Sciatic nerve (tissue), 2 donors: ENCODE measurements at regions not wholly inside any gene's neighbourhood (a gene's known extent, or its start where the extent isn't known, plus 50 kb on each side); places are given as distances from the start of the nearest gene placed in this dataset.
"Not testable (repeated sequence)": the region's sequence is repeated elsewhere in the genome, so short reads cannot be mapped to it uniquely, and the experiment has no call there.

Source experiments
- ATAC-seq: fragments of 200-7000 bp; cut with Tn5 transposase; one replicate; pipeline ENCODE4 v1.9.1; 2020; ENCODE audit warnings: mild to moderate bottlenecking, moderate library complexity
- DNase-seq: peaks from one replicate; pipeline ENCODE4 v3.0.0-alpha.2; 2020; ENCODE audit warnings: low spot score
- intact Hi-C: fragments of 100-400 bp; cut with DNase I; formaldehyde crosslinking; loops from one replicate; pipeline ENCODE4 v1.14.2; 2022
- donor health status: DM: no; HTN: no; CAD: no.
- donor health status: DM: no; HTN: no; CAD: no.

- no peak for DNase-seq
- no peak for ATAC-seq
- intact Hi-C loops = no loop called here
Measured at GRCh38 chr3:191721390-191721861, 260.5 kb downstream of the PYDC2 start.

- ATAC-seq = no peak
- DNase-seq = no peak
- intact Hi-C loops = no loop called here
Measured at GRCh38 chr3:191721990-191722389, 261.0 kb downstream of the PYDC2 start.

- ATAC-seq = no peak
- no peak for DNase-seq
- intact Hi-C loops = no loop called here
Measured at GRCh38 chr3:191727338-191727737, 266.4 kb downstream of the PYDC2 start.

GRCh38 chr3:191728186-191728585, 267.2 kb downstream of the PYDC2 start:
- DNase-seq (no peak), ATAC-seq (no peak)
- intact Hi-C loops = no loop called here

- no peak for ATAC-seq
- intact Hi-C loops = no loop called here
- no peak for DNase-seq
Measured at GRCh38 chr3:191737742-191738141, 276.8 kb downstream of the PYDC2 start.

- intact Hi-C loops = no loop called here
- DNase-seq (no peak), ATAC-seq (no peak)
Measured at GRCh38 chr3:191740712-191741111, 279.7 kb downstream of the PYDC2 start.

GRCh38 chr3:191741847-191742350, 280.9 kb downstream of the PYDC2 start:
- ATAC-seq, DNase-seq, intact Hi-C loops: not testable (repeated sequence)

GRCh38 chr3:191743283-191743682, 282.3 kb downstream of the PYDC2 start:
- DNase-seq = no peak
- no peak for ATAC-seq
- intact Hi-C loops = no loop called here

GRCh38 chr3:191750618-191751017, 289.7 kb downstream of the PYDC2 start:
- DNase-seq (no peak), ATAC-seq (no peak)
- intact Hi-C loops = no loop called here

GRCh38 chr3:191753196-191753595, 292.2 kb downstream of the PYDC2 start:
- ATAC-seq (no peak), DNase-seq (no peak)
- intact Hi-C loops = no loop called here

- ATAC-seq = no peak
- no peak for DNase-seq
- intact Hi-C loops = no loop called here
Measured at GRCh38 chr3:191761906-191762305, 300.9 kb downstream of the PYDC2 start.

GRCh38 chr3:191762323-191762960, 301.5 kb downstream of the PYDC2 start:
- ATAC-seq = no peak
- intact Hi-C loops = no loop called here
- DNase-seq = no peak

GRCh38 chr3:191768421-191768820, 307.5 kb downstream of the PYDC2 start:
- DNase-seq (no peak), ATAC-seq (no peak)
- intact Hi-C loops = no loop called here

- intact Hi-C loops = no loop called here
- no peak for ATAC-seq
- no peak for DNase-seq
Measured at GRCh38 chr3:191770541-191770940, 309.6 kb downstream of the PYDC2 start.

- no peak for ATAC-seq
- intact Hi-C loops = no loop called here
- DNase-seq = no peak
Measured at GRCh38 chr3:191774485-191774884, 313.5 kb downstream of the PYDC2 start.

GRCh38 chr3:191775451-191776233, 314.7 kb downstream of the PYDC2 start:
- DNase-seq (no peak), ATAC-seq (no peak)
- intact Hi-C loops = no loop called here

GRCh38 chr3:191781044-191781443, 320.1 kb downstream of the PYDC2 start:
- DNase-seq = no peak
- no peak for ATAC-seq
- intact Hi-C loops = no loop called here

GRCh38 chr3:191783024-191783423, 322.1 kb downstream of the PYDC2 start:
- intact Hi-C loops = no loop called here
- no peak for ATAC-seq

GRCh38 chr3:191790934-191791333, 330.0 kb downstream of the PYDC2 start:
- ATAC-seq (no peak), DNase-seq (no peak)
- intact Hi-C loops = no loop called here

More at GRCh38 chr3:191783024-191783423, 322.1 kb downstream of the PYDC2 start:
- no peak for DNase-seq

GRCh38 chr3:191792580-191792979, 331.6 kb downstream of the PYDC2 start:
- ATAC-seq (no peak), DNase-seq (no peak)
- intact Hi-C loops = no loop called here
